GM23338 (cell line): ENCODE measurements at regions not wholly inside any gene's neighbourhood (a gene's known extent, or its start where the extent isn't known, plus 50 kb on each side); places are given as distances from the start of the nearest gene placed in this dataset.

ENCODE experiments used
- ATAC-seq: fragments of 200-7000 bp; cut with Tn5 transposase; 3 replicates; pipeline ENCODE4 v1.9.1; 2020
- DNase-seq: peaks from one replicate; pipeline ENCODE4 v3.0.0-alpha.2; 2015; ENCODE audit warnings: low spot score
- H2AFZ ChIP-seq: fragments of 200-600 bp; sonication (generic); 2 replicates; pipeline ENCODE4 v1.8.0; 2016; ENCODE audit warnings: antibody characterized with exemption, mild to moderate bottlenecking, moderate library complexity
- H3F3A ChIP-seq: fragments of 200-600 bp; sonication (generic); replicated peaks from 2 replicates; pipeline ENCODE4 v1.8.0; 2017; ENCODE audit warnings: antibody characterized with exemption, mixed run types, low read depth
- H3K27ac ChIP-seq: fragments of 200-600 bp; sonication (generic); 2 replicates; pipeline ENCODE4 v1.6.1; 2016; ENCODE audit warnings: low read depth
- H3K27me3 ChIP-seq: fragments of 200-600 bp; sonication (generic); 2 replicates; pipeline ENCODE4 v1.8.0; 2016; ENCODE audit warnings: mild to moderate bottlenecking, mixed run types, moderate library complexity; ENCODE audit not compliant: insufficient read depth
- H3K36me3 ChIP-seq: fragments of 200-600 bp; sonication (generic); 2 replicates; pipeline ENCODE4 v1.8.0; 2016; ENCODE audit warnings: mild to moderate bottlenecking; ENCODE audit not compliant: insufficient read depth
- H3K4me1 ChIP-seq: fragments of 200-600 bp; sonication (generic); 2 replicates; pipeline ENCODE4 v1.8.0; 2016; ENCODE audit warnings: mild to moderate bottlenecking, moderate library complexity; ENCODE audit not compliant: insufficient read depth
- H3K4me2 ChIP-seq: fragments of 200-600 bp; sonication (generic); 2 replicates; pipeline ENCODE4 v1.7.1; 2017; ENCODE audit warnings: mixed run types
- H3K4me3 ChIP-seq: fragments of 200-600 bp; sonication (generic); 2 replicates; pipeline ENCODE4 v1.6.1; 2016; ENCODE audit warnings: mixed run types
- H3K79me2 ChIP-seq: fragments of 200-600 bp; sonication (generic); replicated peaks from 2 replicates; pipeline ENCODE4 v1.8.0; 2017; ENCODE audit warnings: mild to moderate bottlenecking; ENCODE audit not compliant: insufficient read depth
- H3K9me2 ChIP-seq: fragments of 200-600 bp; sonication (generic); 2 replicates; pipeline ENCODE4 v1.8.0; 2017; ENCODE audit not compliant: insufficient read depth
- H4K20me1 ChIP-seq: fragments of 200-600 bp; sonication (generic); replicated peaks from 2 replicates; pipeline ENCODE4 v1.8.0; 2017; ENCODE audit warnings: mild to moderate bottlenecking; ENCODE audit not compliant: insufficient read depth
- H3K27ac Mint-ChIP-seq: 2 replicates; pipeline ENCODE4 v1.8.0; 2020; ENCODE audit warnings: inconsistent platforms, mild to moderate bottlenecking, moderate library complexity, mixed read lengths
- H3K27me3 Mint-ChIP-seq: 3 replicates; pipeline ENCODE4 v1.8.0; 2022; ENCODE audit warnings: low read depth, mild to moderate bottlenecking, moderate library complexity, mixed read lengths, inconsistent platforms; ENCODE audit not compliant: insufficient read depth, poor library complexity
- H3K36me3 Mint-ChIP-seq: 3 replicates; pipeline ENCODE4 v1.8.0; 2021; ENCODE audit warnings: low read depth, mild to moderate bottlenecking, inconsistent platforms, moderate library complexity, mixed read lengths
- H3K4me1 Mint-ChIP-seq: 3 replicates; pipeline ENCODE4 v1.8.0; 2020; ENCODE audit warnings: mild to moderate bottlenecking, inconsistent platforms, mixed read lengths
- H3K4me3 Mint-ChIP-seq: 3 replicates; pipeline ENCODE4 v1.8.0; 2021; ENCODE audit warnings: moderate library complexity, mild to moderate bottlenecking, inconsistent platforms, mixed read lengths
- H3K9me3 Mint-ChIP-seq: 3 replicates; pipeline ENCODE4 v1.8.0; 2020; ENCODE audit warnings: moderate library complexity, mild to moderate bottlenecking, inconsistent platforms, mixed read lengths
- CREB1 ChIP-seq: fragments of 250-450 bp; sonication (Bioruptor Pico); IDR thresholded peaks from 2 replicates; pipeline ENCODE4 v1.5.0; 2020; ENCODE audit warnings: low read depth, mild to moderate bottlenecking, moderate library complexity
- ETS1 ChIP-seq: IDR thresholded peaks from 2 replicates; pipeline ENCODE4 v1.6.1; 2016; ENCODE audit warnings: antibody characterized with exemption
- JUNB ChIP-seq: IDR thresholded peaks from one replicate; pipeline ENCODE4 v1.6.1; 2016; ENCODE audit warnings: antibody characterized with exemption; ENCODE audit not compliant: unreplicated experiment
- NANOG ChIP-seq: IDR thresholded peaks from 2 replicates; pipeline ENCODE4 v1.6.1; 2016; ENCODE audit warnings: antibody characterized with exemption, borderline replicate concordance
- POLR2AphosphoS5 ChIP-seq: IDR thresholded peaks from 2 replicates; pipeline ENCODE4 v1.6.1; 2016; ENCODE audit warnings: antibody characterized with exemption, low read depth
- REST ChIP-seq: IDR thresholded peaks from one replicate; pipeline ENCODE4 v1.6.1; 2018; ENCODE audit warnings: antibody characterized with exemption; ENCODE audit not compliant: unreplicated experiment
- STAT1 ChIP-seq: IDR thresholded peaks from one replicate; pipeline ENCODE4 v1.6.1; 2016; ENCODE audit warnings: antibody characterized with exemption; ENCODE audit not compliant: unreplicated experiment
- ZNF114 ChIP-seq: fragments of 250-450 bp; sonication (Bioruptor Pico); IDR thresholded peaks from 2 replicates; pipeline ENCODE4 v1.5.0; 2020; ENCODE audit warnings: mild to moderate bottlenecking, moderate library complexity
- ZNF331 ChIP-seq: fragments of 250-450 bp; sonication (Bioruptor Pico); IDR thresholded peaks from 2 replicates; pipeline ENCODE4 v1.5.0; 2020; ENCODE audit warnings: low read depth, mild to moderate bottlenecking, moderate library complexity
- ZNF462 ChIP-seq: fragments of 250-450 bp; sonication (Bioruptor Pico); IDR thresholded peaks from 2 replicates; pipeline ENCODE4 v1.5.0; 2020; ENCODE audit warnings: mild to moderate bottlenecking, moderate library complexity

- Mint-ChIP-seq H3K27ac (no peak overlapping the region), H3K36me3 (peaks cover 6% of the 10 kb centered on the region), H3K4me1 (peaks cover 4% of the 10 kb centered on the region; the same call in 1 of the 3 replicates), H3K27me3 (no peaks in the 10 kb centered on the region), H3K4me3 (no peak overlapping the region), H3K9me3 (peaks cover 9% of the 10 kb centered on the region)
- H3F3A ChIP-seq: no peaks in the 10 kb centered on the region
- H4K20me1 ChIP-seq: no peaks in the 10 kb centered on the region
- H3K4me1 ChIP-seq: no peaks in the 10 kb centered on the region
- no peak overlapping the region for H3K4me3 ChIP-seq
- no peaks in the 10 kb centered on the region; the same call in 1 of the 2 replicates for H3K36me3 ChIP-seq
- no peak overlapping the region for H3K27ac ChIP-seq
- ATAC-seq (no peak), DNase-seq (no peak)
- H3K27me3 ChIP-seq: no peaks in the 10 kb centered on the region
- no peak overlapping the region for H2AFZ ChIP-seq
- no peak overlapping the region for H3K4me2 ChIP-seq
- peaks cover 11% of the 10 kb centered on the region; the same call in 1 of the 2 replicates for H3K9me2 ChIP-seq
- TF ChIP-seq ETS1: no peak
- TF ChIP-seq STAT1: no peak
- TF ChIP-seq ZNF331 (CRISPR knock-in tag): no peak
- TF ChIP-seq POLR2AphosphoS5: no peak
- TF ChIP-seq ZNF114 (CRISPR knock-in tag): no peak
- TF ChIP-seq ZNF462 (CRISPR knock-in tag): no peak
- no peak for TF ChIP-seq NANOG
- TF ChIP-seq CREB1: no peak
- no peak for TF ChIP-seq JUNB
- no peak for TF ChIP-seq REST
- no peaks in the 10 kb centered on the region for H3K79me2 ChIP-seq
Observed at GRCh38 chr6:141744194-141744925, 388.4 kb upstream of the GJE1 start.
